ENCODE measurements at regions not wholly inside any gene's neighbourhood (a gene's known extent, or its start where the extent isn't known, plus 50 kb on each side); places are given as distances from the start of the nearest gene placed in this dataset.

DNA sequence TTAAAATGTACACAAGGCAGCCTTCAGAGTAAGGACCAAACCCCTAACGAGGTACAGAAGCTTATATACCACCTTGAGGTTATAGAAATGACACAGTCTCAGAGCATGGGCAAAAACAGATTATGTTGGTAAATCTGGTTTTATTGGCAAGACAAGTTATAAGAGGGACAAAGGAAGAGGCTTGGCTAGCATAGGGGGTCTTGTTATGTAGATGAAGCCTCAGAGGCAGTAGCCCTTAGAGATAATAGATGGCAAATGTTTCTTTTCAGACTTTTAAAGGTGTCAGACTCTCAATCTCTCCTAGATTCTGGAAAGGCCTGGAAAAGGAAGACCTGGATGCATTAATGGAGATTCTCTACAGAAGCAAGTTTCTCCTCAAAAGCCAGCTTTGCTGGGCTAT, 123.3 kb upstream of the ATXN1 start:
- TF ChIP-seq, protein P1, sequence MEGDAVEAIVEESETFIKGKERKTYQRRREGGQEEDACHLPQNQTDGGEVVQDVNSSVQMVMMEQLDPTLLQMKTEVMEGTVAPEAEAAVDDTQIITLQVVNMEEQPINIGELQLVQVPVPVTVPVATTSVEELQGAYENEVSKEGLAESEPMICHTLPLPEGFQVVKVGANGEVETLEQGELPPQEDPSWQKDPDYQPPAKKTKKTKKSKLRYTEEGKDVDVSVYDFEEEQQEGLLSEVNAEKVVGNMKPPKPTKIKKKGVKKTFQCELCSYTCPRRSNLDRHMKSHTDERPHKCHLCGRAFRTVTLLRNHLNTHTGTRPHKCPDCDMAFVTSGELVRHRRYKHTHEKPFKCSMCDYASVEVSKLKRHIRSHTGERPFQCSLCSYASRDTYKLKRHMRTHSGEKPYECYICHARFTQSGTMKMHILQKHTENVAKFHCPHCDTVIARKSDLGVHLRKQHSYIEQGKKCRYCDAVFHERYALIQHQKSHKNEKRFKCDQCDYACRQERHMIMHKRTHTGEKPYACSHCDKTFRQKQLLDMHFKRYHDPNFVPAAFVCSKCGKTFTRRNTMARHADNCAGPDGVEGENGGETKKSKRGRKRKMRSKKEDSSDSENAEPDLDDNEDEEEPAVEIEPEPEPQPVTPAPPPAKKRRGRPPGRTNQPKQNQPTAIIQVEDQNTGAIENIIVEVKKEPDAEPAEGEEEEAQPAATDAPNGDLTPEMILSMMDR (IDR thresholded peaks at IDR 0.05 in 4 of 5, conservative IDR thresholded peaks at IDR 0.05 in 1 of 5) = no peak
- TF ChIP-seq POLR2A (IDR thresholded peaks at IDR 0.05) = no peak
